ENCODE measurements at regions not wholly inside any gene's neighbourhood (a gene's known extent, or its start where the extent isn't known, plus 50 kb on each side); places are given as distances from the start of the nearest gene placed in this dataset.

DNA sequence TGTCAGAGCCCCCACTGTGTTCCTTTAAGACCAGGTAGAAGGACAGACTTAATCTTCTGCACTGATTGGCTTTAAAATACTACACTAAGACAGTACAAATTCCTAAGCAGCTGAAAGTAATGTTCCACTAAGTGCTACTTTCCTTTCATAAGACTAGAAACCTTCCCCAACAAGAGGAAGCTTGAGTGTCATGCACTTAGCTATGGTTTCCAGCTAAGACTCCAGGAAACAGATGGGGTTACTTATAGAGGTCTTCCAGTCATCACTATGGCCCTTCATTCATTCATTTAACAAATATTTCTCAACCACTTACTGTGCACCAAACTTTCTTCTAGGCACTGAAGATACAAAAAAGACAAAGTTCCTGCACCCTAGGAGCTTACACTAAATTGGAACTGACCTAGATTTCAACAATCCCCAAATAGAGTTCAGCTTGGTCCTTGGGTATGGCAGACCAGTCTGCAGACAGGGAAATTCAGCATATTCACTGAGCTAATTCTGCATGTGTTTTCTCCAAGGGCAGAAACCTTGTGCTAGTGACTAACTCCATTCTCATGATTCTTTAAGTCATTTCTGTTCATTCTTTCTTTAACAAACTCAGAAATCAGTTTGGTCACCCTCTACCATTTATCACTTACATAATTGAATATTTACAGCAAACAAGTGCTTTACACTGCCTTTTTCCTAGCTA lies 178.4 kb upstream of the MTNR1B start:
- H3K36me3 Mint-ChIP-seq = peaks cover 40% of the 10 kb centered on the region
- peaks cover 2% of the 10 kb centered on the region for H3K9me3 Mint-ChIP-seq
- no peak overlapping the region for H3K27ac ChIP-seq
- no peak overlapping the region for H3K27ac Mint-ChIP-seq
- no peak overlapping the region for H2AFZ ChIP-seq (replicated peaks)
- H3K79me2 ChIP-seq (ENCODE audit: low read depth) = no peaks in the 10 kb centered on the region
- no peak overlapping the region for H3K4me3 ChIP-seq
- DNase-seq (ENCODE audit: low spot score) = no peak
- no peak for TF ChIP-seq EZH2phosphoT487 (IDR thresholded peaks at IDR 0.05)
- no peak for TF ChIP-seq EZH2 (IDR thresholded peaks at IDR 0.05)
- TF ChIP-seq CTCF (IDR thresholded peaks at IDR 0.05) = no peak
- peaks cover 15% of the 10 kb centered on the region for H3K4me1 Mint-ChIP-seq
- peaks cover 22% of the 10 kb centered on the region for H3K4me1 ChIP-seq
- peaks cover 11% of the 10 kb centered on the region for H3F3A ChIP-seq (ENCODE audit: low read depth)
- no peak overlapping the region for H3K4me2 ChIP-seq
- H3K27me3 Mint-ChIP-seq (ENCODE audit: insufficient read depth, low read depth) = no peaks in the 10 kb centered on the region
- H3K27me3 ChIP-seq = no peaks in the 10 kb centered on the region
- peaks cover 3% of the 10 kb centered on the region for H3K9me3 ChIP-seq (ENCODE audit: low read depth)
- H3K9ac ChIP-seq = no peak overlapping the region
- H3K36me3 ChIP-seq = no peaks in the 10 kb centered on the region
- no peaks in the 10 kb centered on the region for H4K20me1 ChIP-seq (ENCODE audit: low read depth)
- no peak overlapping the region for H3K4me3 Mint-ChIP-seq

DNA sequence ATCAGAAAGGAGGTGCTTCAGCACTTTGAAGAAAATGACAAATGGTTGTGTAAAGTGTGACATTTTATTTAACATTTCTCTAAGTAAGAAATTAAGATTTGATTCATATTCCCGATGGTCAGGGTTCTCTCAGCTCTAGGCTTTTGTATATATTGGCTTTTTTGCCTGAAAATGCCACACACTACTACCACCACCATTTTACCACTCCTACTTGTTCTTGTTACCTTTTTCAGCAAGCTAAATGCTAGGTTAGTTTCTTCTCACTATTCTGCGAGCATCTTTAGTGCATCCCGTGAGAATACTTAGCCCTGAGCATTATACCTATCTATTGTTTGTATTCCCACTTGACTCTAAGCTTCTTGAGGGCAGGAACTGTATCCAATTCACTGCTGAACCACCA lies 177.6 kb upstream of the MTNR1B start:
- Mint-ChIP-seq H3K9me3 (peaks cover 2% of the 10 kb centered on the region), H3K4me1 (peaks cover 15% of the 10 kb centered on the region), H3K27ac (no peak overlapping the region), H3K4me3 (no peak overlapping the region), H3K36me3 (peaks cover 46% of the 10 kb centered on the region), H3K27me3 (ENCODE audit: insufficient read depth, low read depth) (no peaks in the 10 kb centered on the region)
- no peaks in the 10 kb centered on the region for H4K20me1 ChIP-seq (ENCODE audit: low read depth)
- H3K4me1 ChIP-seq = peaks cover 22% of the 10 kb centered on the region
- H3K4me3 ChIP-seq = no peak overlapping the region
- TF ChIP-seq EZH2 (IDR thresholded peaks at IDR 0.05) (no peak), CTCF (IDR thresholded peaks at IDR 0.05) (no peak), EZH2phosphoT487 (IDR thresholded peaks at IDR 0.05) (no peak)
- H3K4me2 ChIP-seq = no peak overlapping the region
- no peak overlapping the region for H3K9ac ChIP-seq
- H2AFZ ChIP-seq (replicated peaks) = no peak overlapping the region
- H3F3A ChIP-seq (ENCODE audit: low read depth) = peaks cover 11% of the 10 kb centered on the region
- H3K79me2 ChIP-seq (ENCODE audit: low read depth) = no peaks in the 10 kb centered on the region
- DNase-seq (ENCODE audit: low spot score) = no peak
- H3K27me3 ChIP-seq = no peaks in the 10 kb centered on the region
- H3K9me3 ChIP-seq (ENCODE audit: low read depth) = peaks cover 3% of the 10 kb centered on the region
- no peaks in the 10 kb centered on the region for H3K36me3 ChIP-seq
- no peak overlapping the region for H3K27ac ChIP-seq

- DNase-seq (ENCODE audit: low spot score) = peak; percentile 77
- H3K4me3 Mint-ChIP-seq = no peak overlapping the region
Observed at GRCh38 chr11:92793189-92793588, 176.3 kb upstream of the MTNR1B start.

More at GRCh38 chr11:92793189-92793588, 176.3 kb upstream of the MTNR1B start:
- no peak overlapping the region for H2AFZ ChIP-seq (replicated peaks)
- H3K4me1 Mint-ChIP-seq = peaks cover 15% of the 10 kb centered on the region
- no peaks in the 10 kb centered on the region for H3K79me2 ChIP-seq (ENCODE audit: low read depth)
- H3K27me3 ChIP-seq = no peaks in the 10 kb centered on the region
- peak overlapping the region; percentile 66 for H3K4me2 ChIP-seq
- H3K9ac ChIP-seq = no peak overlapping the region
- peaks cover 3% of the 10 kb centered on the region for H3K9me3 ChIP-seq (ENCODE audit: low read depth)
- H3K9me3 Mint-ChIP-seq = peaks cover 2% of the 10 kb centered on the region
- H4K20me1 ChIP-seq (ENCODE audit: low read depth) = no peaks in the 10 kb centered on the region
- peaks cover 22% of the 10 kb centered on the region for H3K4me1 ChIP-seq
- no peaks in the 10 kb centered on the region for H3K27me3 Mint-ChIP-seq (ENCODE audit: insufficient read depth, low read depth)
- no peak overlapping the region for H3K27ac ChIP-seq
- no peak for TF ChIP-seq EZH2phosphoT487 (IDR thresholded peaks at IDR 0.05)
- no peak for TF ChIP-seq CTCF (IDR thresholded peaks at IDR 0.05)
- no peak for TF ChIP-seq EZH2 (IDR thresholded peaks at IDR 0.05)
- H3F3A ChIP-seq (ENCODE audit: low read depth) = peaks cover 11% of the 10 kb centered on the region
- H3K36me3 ChIP-seq = no peaks in the 10 kb centered on the region
- no peak overlapping the region for H3K27ac Mint-ChIP-seq
- H3K4me3 ChIP-seq = peak overlapping the region; percentile 22
- peaks cover 56% of the 10 kb centered on the region for H3K36me3 Mint-ChIP-seq
